B cell (primary cell): ENCODE measurements at regions not wholly inside any gene's neighbourhood (a gene's known extent, or its start where the extent isn't known, plus 50 kb on each side); places are given as distances from the start of the nearest gene placed in this dataset.

Experiments used
- EZH2 ChIP-seq: IDR thresholded peaks from 2 replicates; pipeline ENCODE4 v1.6.1; 2012; ENCODE audit warnings: borderline replicate concordance, low read depth, mild to moderate bottlenecking, moderate library complexity, low read length; ENCODE audit not compliant: insufficient read depth, poor library complexity, severe bottlenecking
- TF ChIP-seq, protein P1 (sequence below): fragments of 200-600 bp; IDR thresholded peaks from one replicate; pipeline ENCODE4 v1.8.0; 2022; ENCODE audit warnings: antibody characterized with exemption, mild to moderate bottlenecking

DNA sequence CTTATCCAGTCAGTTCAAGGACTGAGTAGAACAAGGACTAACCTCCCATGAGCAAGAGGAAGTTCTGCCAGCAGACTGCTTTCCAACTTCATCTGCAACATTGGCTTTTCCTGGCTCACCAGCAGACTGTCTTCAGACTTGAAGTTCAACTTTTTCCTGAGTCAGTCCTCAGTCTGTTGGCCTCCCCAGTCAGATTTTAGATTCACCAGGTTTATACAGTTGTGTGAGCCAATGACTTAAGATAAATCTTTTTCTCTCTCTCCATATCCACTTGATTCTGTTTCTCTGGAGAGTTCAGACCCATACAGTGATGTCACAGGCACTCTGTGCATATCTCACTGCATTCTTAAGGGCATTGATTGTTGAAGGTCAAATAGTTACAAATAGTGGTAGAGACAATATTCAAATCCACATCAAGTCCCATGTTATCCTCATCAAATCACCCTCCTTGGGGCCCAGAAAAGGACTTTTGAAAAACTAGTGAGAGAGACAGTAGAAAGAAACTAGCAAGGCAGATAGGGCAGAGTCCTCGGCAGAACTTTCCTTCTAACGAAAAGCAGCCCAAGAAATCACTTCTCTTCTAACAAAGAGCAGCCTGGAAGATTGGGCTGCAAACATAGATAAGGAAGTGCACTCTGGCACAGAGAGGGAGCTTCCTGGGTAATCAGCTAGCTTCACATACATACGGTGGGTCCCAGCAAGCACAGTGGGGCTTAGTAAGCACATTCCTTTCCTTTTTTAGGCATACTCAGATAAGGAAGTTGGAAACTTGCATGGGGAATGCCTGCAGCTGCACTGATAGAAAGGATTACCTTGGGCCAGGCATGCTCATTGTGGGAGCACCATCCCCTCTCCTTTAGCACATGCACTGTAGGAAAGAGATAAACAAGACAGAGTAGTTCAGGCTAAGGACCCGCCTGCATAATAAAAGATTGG, 132.3 kb upstream of the FAM20A start:
- TF ChIP-seq, protein P1, sequence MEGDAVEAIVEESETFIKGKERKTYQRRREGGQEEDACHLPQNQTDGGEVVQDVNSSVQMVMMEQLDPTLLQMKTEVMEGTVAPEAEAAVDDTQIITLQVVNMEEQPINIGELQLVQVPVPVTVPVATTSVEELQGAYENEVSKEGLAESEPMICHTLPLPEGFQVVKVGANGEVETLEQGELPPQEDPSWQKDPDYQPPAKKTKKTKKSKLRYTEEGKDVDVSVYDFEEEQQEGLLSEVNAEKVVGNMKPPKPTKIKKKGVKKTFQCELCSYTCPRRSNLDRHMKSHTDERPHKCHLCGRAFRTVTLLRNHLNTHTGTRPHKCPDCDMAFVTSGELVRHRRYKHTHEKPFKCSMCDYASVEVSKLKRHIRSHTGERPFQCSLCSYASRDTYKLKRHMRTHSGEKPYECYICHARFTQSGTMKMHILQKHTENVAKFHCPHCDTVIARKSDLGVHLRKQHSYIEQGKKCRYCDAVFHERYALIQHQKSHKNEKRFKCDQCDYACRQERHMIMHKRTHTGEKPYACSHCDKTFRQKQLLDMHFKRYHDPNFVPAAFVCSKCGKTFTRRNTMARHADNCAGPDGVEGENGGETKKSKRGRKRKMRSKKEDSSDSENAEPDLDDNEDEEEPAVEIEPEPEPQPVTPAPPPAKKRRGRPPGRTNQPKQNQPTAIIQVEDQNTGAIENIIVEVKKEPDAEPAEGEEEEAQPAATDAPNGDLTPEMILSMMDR = no peak
- no peak for TF ChIP-seq EZH2
